Smooth muscle cell (in vitro differentiated cells): ENCODE measurements at regions not wholly inside any gene's neighbourhood (a gene's known extent, or its start where the extent isn't known, plus 50 kb on each side); places are given as distances from the start of the nearest gene placed in this dataset.

Experiments used
- DNase-seq: peaks from one replicate; lab custom pipeline; 2025; ENCODE audit not compliant: unreplicated experiment; lab: John Stamatoyannopoulos, UW
- H2AFZ ChIP-seq: fragments of 200-600 bp; sonication (generic); 2 replicates; pipeline ENCODE4 v1.6.0; 2016; ENCODE audit warnings: antibody characterized with exemption, low read depth, mild to moderate bottlenecking
- H3F3A ChIP-seq: fragments of 200-600 bp; sonication (generic); 2 replicates; pipeline ENCODE4 v1.6.0; 2017; ENCODE audit warnings: antibody characterized with exemption, low read depth
- H3K27ac ChIP-seq: fragments of 200-600 bp; sonication (generic); 2 replicates; pipeline ENCODE4 v1.5.1; 2016; ENCODE audit warnings: low read depth, mild to moderate bottlenecking
- H3K27me3 ChIP-seq: fragments of 200-600 bp; sonication (generic); 2 replicates; pipeline ENCODE4 v1.6.1; 2016; ENCODE audit warnings: low read depth, mild to moderate bottlenecking
- H3K36me3 ChIP-seq: fragments of 200-600 bp; sonication (generic); 2 replicates; pipeline ENCODE4 v1.5.1; 2016; ENCODE audit warnings: low read depth
- H3K4me1 ChIP-seq: fragments of 200-600 bp; sonication (generic); 2 replicates; pipeline ENCODE4 v1.5.1; 2016; ENCODE audit warnings: low read depth
- H3K4me2 ChIP-seq: fragments of 200-600 bp; sonication (generic); 2 replicates; pipeline ENCODE4 v1.6.0; 2016; ENCODE audit warnings: mild to moderate bottlenecking
- H3K4me3 ChIP-seq: fragments of 200-600 bp; sonication (generic); 2 replicates; pipeline ENCODE4 v1.5.1; 2016; ENCODE audit warnings: mild to moderate bottlenecking
- H3K79me2 ChIP-seq: fragments of 200-600 bp; sonication (generic); 2 replicates; pipeline ENCODE4 v1.6.0; 2016; ENCODE audit warnings: low read depth, mild to moderate bottlenecking
- H3K9ac ChIP-seq: fragments of 200-600 bp; sonication (generic); 2 replicates; pipeline ENCODE4 v1.6.0; 2016; ENCODE audit warnings: low read depth
- H3K9me3 ChIP-seq: fragments of 200-600 bp; sonication (generic); replicated peaks from 2 replicates; pipeline ENCODE4 v1.5.1; 2016; ENCODE audit warnings: low read depth
- H4K20me1 ChIP-seq: fragments of 200-600 bp; sonication (generic); 2 replicates; pipeline ENCODE4 v1.6.0; 2016; ENCODE audit warnings: low read depth
- CTCF ChIP-seq: fragments of 200-600 bp; sonication (generic); IDR thresholded peaks from 2 replicates; pipeline ENCODE4 v1.5.1; 2017; ENCODE audit warnings: borderline replicate concordance, mild to moderate bottlenecking, antibody characterized with exemption; ENCODE audit not compliant: insufficient read depth, poor library complexity, severe bottlenecking
- whole genome bisulfite sequencing: methylation state at CpG from one replicate; pipeline ENCODE4 v1.1.7; 2016; ENCODE audit warnings: low lambda C conversion rate; 5-methylcytosine and 5-hydroxymethylcytosine counted together

- no peak overlapping the region for H3K4me3 ChIP-seq
- no peaks in the 10 kb centered on the region for H3K27me3 ChIP-seq
- no peak for DNase-seq
- WGBS = 19% methylated on average over 2 of the region's 2 CpGs
- no peak for TF ChIP-seq CTCF
- no peaks in the 10 kb centered on the region for H3K36me3 ChIP-seq
- peak overlapping the region; percentile 55 for H3K27ac ChIP-seq
- peaks cover 10% of the 10 kb centered on the region for H3F3A ChIP-seq
- H3K79me2 ChIP-seq = no peaks in the 10 kb centered on the region
- H3K4me2 ChIP-seq = peak overlapping the region; percentile 65
- H2AFZ ChIP-seq = no peak overlapping the region
- H3K9ac ChIP-seq = no peak overlapping the region
- no peaks in the 10 kb centered on the region for H4K20me1 ChIP-seq
- peaks cover 40% of the 10 kb centered on the region for H3K4me1 ChIP-seq
- H3K9me3 ChIP-seq = no peaks in the 10 kb centered on the region
These were observed 89.6 kb downstream of the FZD1 start for GRCh38 chr7:91353848-91354247.

GRCh38 chr7:91355695-91356435, 91.6 kb downstream of the FZD1 start:
- H3K27me3 ChIP-seq = no peaks in the 10 kb centered on the region

GRCh38 chr7:91356915-91357314, 92.7 kb downstream of the FZD1 start:
- H3K9ac ChIP-seq = no peak overlapping the region
- peaks cover 10% of the 10 kb centered on the region for H3F3A ChIP-seq
- no peak overlapping the region for H3K4me3 ChIP-seq
- peak overlapping the region; percentile 71 for H3K27ac ChIP-seq
- TF ChIP-seq CTCF = no peak
- no peak overlapping the region for H2AFZ ChIP-seq
- H3K36me3 ChIP-seq = no peaks in the 10 kb centered on the region
- peaks cover 34% of the 10 kb centered on the region for H3K4me1 ChIP-seq
- H3K9me3 ChIP-seq = no peaks in the 10 kb centered on the region
- no peaks in the 10 kb centered on the region for H3K27me3 ChIP-seq
- no peak overlapping the region for H3K4me2 ChIP-seq
- no peak for DNase-seq
- no peaks in the 10 kb centered on the region for H3K79me2 ChIP-seq
- H4K20me1 ChIP-seq = no peaks in the 10 kb centered on the region

More at GRCh38 chr7:91355695-91356435, 91.6 kb downstream of the FZD1 start:
- H2AFZ ChIP-seq = no peak overlapping the region
- no peak for TF ChIP-seq CTCF
- peaks cover 10% of the 10 kb centered on the region for H3F3A ChIP-seq
- DNase-seq = no peak
- H4K20me1 ChIP-seq = no peaks in the 10 kb centered on the region
- peaks cover 40% of the 10 kb centered on the region for H3K4me1 ChIP-seq
- no peak overlapping the region for H3K9ac ChIP-seq
- H3K27ac ChIP-seq = no peak overlapping the region
- no peaks in the 10 kb centered on the region for H3K79me2 ChIP-seq
- 54% methylated on average over 7 of the region's 7 CpGs for WGBS
- H3K9me3 ChIP-seq = no peaks in the 10 kb centered on the region
- no peak overlapping the region for H3K4me3 ChIP-seq
- H3K36me3 ChIP-seq = no peaks in the 10 kb centered on the region
- no peak overlapping the region for H3K4me2 ChIP-seq

GRCh38 chr7:91357379-91357778, 93.1 kb downstream of the FZD1 start:
- Histone ChIP-seq H2AFZ (no peak overlapping the region), H3K27ac (peak overlapping the region; percentile 71), H3K36me3 (no peaks in the 10 kb centered on the region), H3F3A (peaks cover 10% of the 10 kb centered on the region), H3K9me3 (no peaks in the 10 kb centered on the region), H3K4me3 (no peak overlapping the region), H3K4me2 (peak overlapping the region; percentile 9), H3K9ac (no peak overlapping the region), H4K20me1 (no peaks in the 10 kb centered on the region), H3K4me1 (peaks cover 30% of the 10 kb centered on the region), H3K27me3 (no peaks in the 10 kb centered on the region), H3K79me2 (no peaks in the 10 kb centered on the region)
- no peak for DNase-seq
- 48% methylated on average over 1 of the region's 1 CpG for WGBS
- TF ChIP-seq CTCF = no peak
